ENCODE measurements at regions not wholly inside any gene's neighbourhood (a gene's known extent, or its start where the extent isn't known, plus 50 kb on each side); places are given as distances from the start of the nearest gene placed in this dataset.

- no peak for DNase-seq
Measured at GRCh38 chr2:133774654-133775015, 206.4 kb upstream of the NCKAP5 start.

- no peak for DNase-seq
Measured at GRCh38 chr2:133776936-133777573, 208.8 kb upstream of the NCKAP5 start.

GRCh38 chr2:133777574-133777960 is 209.3 kb upstream of the NCKAP5 start:
- no peak for DNase-seq

GRCh38 chr2:133780099-133780996 is 212.1 kb upstream of the NCKAP5 start:
- peak; percentile 13 for DNase-seq

GRCh38 chr2:133780997-133781513 is 212.8 kb upstream of the NCKAP5 start:
- DNase-seq = no peak

- no peak for DNase-seq
Measured at GRCh38 chr2:133787207-133787606, 218.9 kb upstream of the NCKAP5 start.

GRCh38 chr2:133787651-133788050 is 219.4 kb upstream of the NCKAP5 start:
- DNase-seq = no peak

- DNase-seq = no peak
Measured at GRCh38 chr2:133788386-133788785, 220.1 kb upstream of the NCKAP5 start.

- no peak for DNase-seq
Measured at GRCh38 chr2:133789743-133790142, 221.5 kb upstream of the NCKAP5 start.

GRCh38 chr2:133790711-133791110 is 222.4 kb upstream of the NCKAP5 start:
- no peak for DNase-seq

- DNase-seq = no peak
Measured at GRCh38 chr2:133791191-133791590, 222.9 kb upstream of the NCKAP5 start.

- no peak for DNase-seq
Measured at GRCh38 chr2:133792223-133792622, 224.0 kb upstream of the NCKAP5 start.

GRCh38 chr2:133794114-133794513 is 225.9 kb upstream of the NCKAP5 start:
- DNase-seq = no peak

GRCh38 chr2:133801946-133802345 is 233.7 kb upstream of the NCKAP5 start:
- DNase-seq = peak; percentile 46

- peak; percentile 70 for DNase-seq
Measured at GRCh38 chr2:133802409-133803039, 234.3 kb upstream of the NCKAP5 start.

- no peak for DNase-seq
Measured at GRCh38 chr2:133806564-133806963, 238.3 kb upstream of the NCKAP5 start.

GRCh38 chr2:133809485-133809884 is 241.2 kb upstream of the NCKAP5 start:
- DNase-seq = no peak

- no peak for DNase-seq
Measured at GRCh38 chr2:133810559-133810958, 242.3 kb upstream of the NCKAP5 start.

- no peak for DNase-seq
Measured at GRCh38 chr2:133811409-133812125, 243.3 kb upstream of the NCKAP5 start.

- no peak for DNase-seq
Measured at GRCh38 chr2:133812826-133813617, 244.8 kb upstream of the NCKAP5 start.

- no peak for DNase-seq
Measured at GRCh38 chr2:133814890-133815289, 246.6 kb upstream of the NCKAP5 start.

- no peak for DNase-seq
Measured at GRCh38 chr2:133816037-133816436, 247.8 kb upstream of the NCKAP5 start.

Data from NCI-H187 treated with DMSO at 0.1 percent for 48 hours (cell line).